Muscle of leg (tissue), 3 donors: ENCODE measurements at regions not wholly inside any gene's neighbourhood (a gene's known extent, or its start where the extent isn't known, plus 50 kb on each side); places are given as distances from the start of the nearest gene placed in this dataset.

Source experiments
- DNase-seq: peaks from one replicate; pipeline ENCODE4 v3.0.0; 2013
- H3K27ac ChIP-seq: one replicate; pipeline ENCODE4 v1.5.1; 2013; ENCODE audit warnings: mild to moderate bottlenecking, low read length, control low read depth
- H3K27me3 ChIP-seq: one replicate; pipeline ENCODE4 v1.6.1; 2013; ENCODE audit warnings: low read length; ENCODE audit not compliant: control insufficient read depth, insufficient read depth
- H3K36me3 ChIP-seq: one replicate; pipeline ENCODE4 v1.6.1; 2013; ENCODE audit warnings: low read length; ENCODE audit not compliant: control insufficient read depth, insufficient read depth
- H3K4me1 ChIP-seq: one replicate; pipeline ENCODE4 v1.6.1; 2013; ENCODE audit warnings: low read length; ENCODE audit not compliant: control insufficient read depth, insufficient read depth
- H3K4me3 ChIP-seq: one replicate; pipeline ENCODE4 v1.5.1; 2013; ENCODE audit warnings: low read length, control low read depth
- H3K9me3 ChIP-seq: replicated peaks from 2 replicates; pipeline ENCODE4 v1.6.1; 2013; ENCODE audit warnings: low read depth, low read length; ENCODE audit not compliant: control insufficient read depth
- WGBS: methylation state at CpG from one replicate; pipeline ENCODE4 v1.1.5; 2013; ENCODE audit warnings: missing lambda C conversion rate; ENCODE audit not compliant: insufficient coverage; 5-methylcytosine and 5-hydroxymethylcytosine counted together

GRCh38 chr12:76244300-76244699 is 103.9 kb downstream of the BBS10 start:
- peak; percentile 89 for DNase-seq
- Histone ChIP-seq H3K27me3 (no peaks in the 10 kb centered on the region), H3K4me1 (peaks cover 5% of the 10 kb centered on the region), H3K4me3 (no peak overlapping the region), H3K27ac (no peak overlapping the region), H3K36me3 (no peaks in the 10 kb centered on the region), H3K9me3 (no peaks in the 10 kb centered on the region)
- WGBS = no CpG with 5 or more reads among the region's 3 CpGs

DNA sequence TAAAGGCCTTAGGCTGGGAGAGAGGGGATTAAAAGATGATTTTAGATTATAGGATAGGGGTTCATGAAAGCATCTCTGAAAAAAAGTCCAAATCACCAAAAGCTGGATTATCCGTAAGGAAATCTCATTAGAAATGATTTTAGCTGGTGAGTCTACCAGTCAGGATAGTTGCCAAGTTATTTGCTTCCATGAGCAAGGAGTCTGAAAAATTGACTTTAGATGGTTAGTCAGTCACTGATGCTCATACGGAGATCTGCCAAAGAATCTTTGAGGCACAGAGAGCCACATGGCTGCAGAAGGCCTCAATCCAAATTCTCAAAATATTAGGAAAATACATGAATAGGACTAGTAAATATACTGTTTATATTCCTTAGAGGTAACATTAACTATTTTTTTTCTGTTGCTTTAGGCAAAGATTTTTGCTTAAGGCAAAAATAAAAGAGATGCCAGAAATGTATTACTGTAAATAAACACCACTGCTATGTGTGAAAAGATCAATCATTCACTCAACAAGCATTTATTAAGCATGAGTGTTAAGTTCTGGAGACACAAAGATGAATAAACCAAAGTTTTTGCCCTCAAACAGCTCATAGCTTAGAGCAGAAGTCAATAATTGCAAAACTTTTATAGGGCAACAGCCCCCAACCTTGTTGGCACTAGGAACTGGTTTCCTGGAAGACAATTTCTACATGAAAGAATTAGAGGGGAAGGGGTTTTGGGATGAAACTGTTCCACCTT is 105.2 kb downstream of the BBS10 start:
- peaks cover 5% of the 10 kb centered on the region for H3K4me1 ChIP-seq
- no peak overlapping the region for H3K27ac ChIP-seq
- no CpG with 5 or more reads among the region's 2 CpGs for WGBS
- H3K36me3 ChIP-seq = no peaks in the 10 kb centered on the region
- H3K4me3 ChIP-seq = no peak overlapping the region
- DNase-seq = peak; percentile 54
- no peaks in the 10 kb centered on the region for H3K9me3 ChIP-seq
- no peaks in the 10 kb centered on the region for H3K27me3 ChIP-seq

DNA sequence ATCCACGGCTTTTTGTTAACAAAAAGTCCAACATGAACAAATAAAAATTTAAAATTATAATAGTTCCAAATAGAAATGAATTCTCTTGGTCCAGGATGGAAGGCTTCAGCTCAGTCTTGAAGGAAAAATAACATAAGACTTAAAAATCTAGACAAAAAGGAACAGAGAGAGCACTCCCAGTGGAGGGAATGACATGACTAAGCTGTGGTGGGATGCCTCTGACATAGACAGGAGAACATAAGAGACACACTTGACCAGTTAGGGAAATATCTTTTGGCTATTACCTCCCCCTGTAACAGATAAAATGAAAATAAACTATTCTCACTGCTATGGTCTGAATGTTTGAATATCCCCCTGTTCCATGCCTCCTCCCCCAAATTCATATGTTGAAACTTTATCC is 106.8 kb downstream of the BBS10 start:
- no peaks in the 10 kb centered on the region for H3K9me3 ChIP-seq
- no peak overlapping the region for H3K27ac ChIP-seq
- no peak overlapping the region for H3K4me3 ChIP-seq
- no peaks in the 10 kb centered on the region for H3K36me3 ChIP-seq
- DNase-seq = no peak
- WGBS = no CpG with 5 or more reads among the region's 1 CpG
- no peaks in the 10 kb centered on the region for H3K27me3 ChIP-seq
- peaks cover 3% of the 10 kb centered on the region for H3K4me1 ChIP-seq

GRCh38 chr12:76240281-76240680 is 107.9 kb downstream of the BBS10 start:
- Histone ChIP-seq H3K9me3 (no peaks in the 10 kb centered on the region), H3K4me3 (no peak overlapping the region), H3K4me1 (no peaks in the 10 kb centered on the region), H3K27me3 (no peaks in the 10 kb centered on the region), H3K36me3 (no peaks in the 10 kb centered on the region), H3K27ac (no peak overlapping the region)
- no peak for DNase-seq
- 61% methylated on average over 5 of the region's 6 CpGs for WGBS

GRCh38 chr12:76238688-76239087 is 109.5 kb downstream of the BBS10 start:
- Histone ChIP-seq H3K36me3 (no peaks in the 10 kb centered on the region), H3K27ac (no peak overlapping the region), H3K9me3 (no peaks in the 10 kb centered on the region), H3K4me1 (no peaks in the 10 kb centered on the region), H3K4me3 (no peak overlapping the region), H3K27me3 (no peaks in the 10 kb centered on the region)
- DNase-seq = no peak
- 91% methylated on average over 2 of the region's 4 CpGs for WGBS

- Histone ChIP-seq H3K27me3 (no peaks in the 10 kb centered on the region), H3K27ac (no peak overlapping the region), H3K4me3 (no peak overlapping the region), H3K9me3 (no peaks in the 10 kb centered on the region), H3K4me1 (no peaks in the 10 kb centered on the region), H3K36me3 (no peaks in the 10 kb centered on the region)
- DNase-seq = no peak
- WGBS = 80% methylated on average over 3 of the region's 7 CpGs
These were observed 111.0 kb downstream of the BBS10 start for GRCh38 chr12:76237086-76237701.

DNA sequence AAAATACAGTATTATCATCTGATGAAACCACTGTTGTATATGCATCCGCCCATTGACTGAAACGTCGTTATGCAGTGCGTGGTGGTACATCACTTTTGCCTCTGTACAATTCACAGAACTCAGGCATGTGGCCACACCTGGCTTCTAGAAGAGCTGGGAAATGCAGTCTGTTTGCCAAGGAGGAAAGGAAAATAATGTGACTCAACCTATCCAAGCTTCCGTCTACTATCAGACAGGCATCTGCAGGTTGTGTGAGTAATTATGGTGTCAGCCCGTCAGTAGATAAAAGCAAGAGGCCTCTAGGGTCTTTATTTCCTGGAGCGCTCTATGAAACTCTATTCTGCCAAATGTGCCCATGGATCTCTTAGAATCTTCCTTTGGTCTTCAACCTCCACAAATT is 111.6 kb downstream of the BBS10 start:
- DNase-seq = no peak
- no peak overlapping the region for H3K4me3 ChIP-seq
- whole genome bisulfite sequencing = 83% methylated on average over 1 of the region's 7 CpGs
- no peaks in the 10 kb centered on the region for H3K27me3 ChIP-seq
- no peaks in the 10 kb centered on the region for H3K9me3 ChIP-seq
- no peaks in the 10 kb centered on the region for H3K36me3 ChIP-seq
- no peak overlapping the region for H3K27ac ChIP-seq
- H3K4me1 ChIP-seq = no peaks in the 10 kb centered on the region

DNA sequence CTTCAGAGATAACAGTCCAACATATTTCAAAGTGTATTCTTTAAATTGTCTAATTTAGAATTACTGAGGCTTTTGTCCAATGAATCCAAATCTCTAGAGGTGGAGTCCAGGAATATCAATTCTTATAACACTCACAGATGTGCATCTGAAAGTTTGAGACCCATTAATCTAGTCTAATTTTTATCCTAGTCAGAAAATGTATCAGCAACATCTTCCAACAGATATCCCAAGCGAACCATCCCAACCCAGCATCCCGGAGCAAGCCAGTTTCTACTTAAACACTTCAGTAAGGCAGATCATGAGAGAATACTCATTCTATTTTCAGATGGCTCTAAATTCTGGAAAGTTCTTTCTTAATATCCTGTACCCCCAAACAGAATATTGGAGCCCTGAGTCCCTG is 113.5 kb downstream of the BBS10 start:
- H3K27me3 ChIP-seq = no peaks in the 10 kb centered on the region
- no peaks in the 10 kb centered on the region for H3K9me3 ChIP-seq
- 89% methylated on average over 2 of the region's 2 CpGs for WGBS
- peak; percentile 62 for DNase-seq
- no peak overlapping the region for H3K27ac ChIP-seq
- H3K4me3 ChIP-seq = no peak overlapping the region
- H3K4me1 ChIP-seq = no peaks in the 10 kb centered on the region
- H3K36me3 ChIP-seq = no peaks in the 10 kb centered on the region

- Histone ChIP-seq H3K4me1 (no peaks in the 10 kb centered on the region), H3K27me3 (no peaks in the 10 kb centered on the region), H3K4me3 (no peak overlapping the region), H3K36me3 (no peaks in the 10 kb centered on the region), H3K9me3 (no peaks in the 10 kb centered on the region), H3K27ac (no peak overlapping the region)
- no peak for DNase-seq
- no CpG with 5 or more reads among the region's 2 CpGs for WGBS
These were observed 116.2 kb downstream of the BBS10 start for GRCh38 chr12:76232013-76232412.

DNA sequence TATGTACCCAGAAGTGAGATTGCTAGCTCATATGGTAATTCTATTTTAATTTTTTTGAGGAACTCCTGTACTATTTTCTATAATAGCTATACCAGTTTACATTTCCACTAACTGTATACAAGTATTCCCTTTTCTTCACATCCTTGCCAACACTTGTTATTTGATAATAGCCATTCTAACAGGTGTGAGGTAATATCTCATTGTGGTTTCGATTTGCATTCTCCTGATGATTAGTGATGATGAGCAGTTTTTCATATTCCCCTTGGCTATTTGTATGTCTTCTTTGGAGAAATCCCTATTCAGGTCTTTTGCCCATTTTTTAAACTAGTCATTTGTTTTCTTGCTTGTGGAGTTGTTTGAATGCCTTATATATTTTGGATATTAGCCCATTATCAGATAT is 121.3 kb downstream of the BBS10 start:
- Histone ChIP-seq H3K27me3 (no peaks in the 10 kb centered on the region), H3K27ac (no peak overlapping the region), H3K36me3 (no peaks in the 10 kb centered on the region), H3K9me3 (no peaks in the 10 kb centered on the region), H3K4me3 (no peak overlapping the region), H3K4me1 (no peaks in the 10 kb centered on the region)
- WGBS = no CpG with 5 or more reads among the region's 1 CpG
- DNase-seq = no peak
